ENCODE measurements at regions not wholly inside any gene's neighbourhood (a gene's known extent, or its start where the extent isn't known, plus 50 kb on each side); places are given as distances from the start of the nearest gene placed in this dataset.

GRCh38 chr6:149169761-149170511 is 147.6 kb upstream of the TAB2 start:
- DNase-seq (ENCODE audit: low read depth, low spot score), result peak; percentile 78

GRCh38 chr6:149170564-149171452 is 146.7 kb upstream of the TAB2 start:
- DNase-seq (ENCODE audit: low read depth, low spot score), result no peak

More at GRCh38 chr6:149169761-149170511, 147.6 kb upstream of the TAB2 start:
- in situ Hi-C loops (cut with HindIII; ENCODE audit: low pct_unique_long_range_greater_than_20kb, low sequenced_read_pairs), result no loop called here

DNA sequence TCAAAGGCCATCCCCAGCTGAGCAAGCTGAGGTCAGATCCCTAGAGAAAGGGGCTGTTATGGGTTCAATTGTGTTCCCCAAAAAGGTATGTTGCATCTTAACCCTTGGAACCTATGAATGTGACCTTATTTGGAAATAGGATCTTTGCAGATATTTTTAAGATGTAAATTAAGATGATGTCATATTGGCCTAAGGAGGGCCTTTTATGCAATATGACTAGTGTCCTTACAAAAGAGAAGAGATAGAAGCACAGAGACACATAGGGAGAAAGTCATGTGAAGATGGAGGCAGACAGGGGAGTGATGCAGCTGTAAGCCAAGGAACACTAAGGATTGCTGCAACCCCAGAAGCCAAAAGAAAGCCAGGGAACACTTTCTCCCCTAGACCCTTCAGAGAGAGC is 144.3 kb upstream of the TAB2 start:
- DNase-seq (ENCODE audit: low read depth, low spot score), result no peak
- in situ Hi-C loops (cut with HindIII; ENCODE audit: low pct_unique_long_range_greater_than_20kb, low sequenced_read_pairs), result no loop called here

More at GRCh38 chr6:149170564-149171452, 146.7 kb upstream of the TAB2 start:
- in situ Hi-C loops (cut with HindIII; ENCODE audit: low pct_unique_long_range_greater_than_20kb, low sequenced_read_pairs), result no loop called here

DNA sequence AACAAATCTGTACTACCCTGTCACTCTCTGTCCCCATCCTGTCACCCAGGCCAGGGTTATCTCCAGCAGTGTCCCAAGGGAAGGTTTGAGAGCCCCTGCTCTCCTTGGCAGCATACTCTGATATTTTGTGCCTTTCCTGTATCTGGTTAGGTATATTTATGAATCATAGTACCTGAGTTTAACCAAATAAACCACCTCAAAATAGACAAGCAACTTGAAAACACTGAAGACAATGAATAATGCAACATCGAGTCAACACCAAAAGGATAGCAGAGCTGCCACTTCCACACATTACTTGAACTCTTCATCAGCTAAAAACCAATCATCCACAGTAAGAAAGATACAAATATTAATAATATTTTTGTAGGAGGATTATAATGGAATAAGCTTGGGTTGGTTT is 142.6 kb upstream of the TAB2 start:
- in situ Hi-C loops (cut with HindIII; ENCODE audit: low pct_unique_long_range_greater_than_20kb, low sequenced_read_pairs), result no loop called here
- DNase-seq (ENCODE audit: low read depth, low spot score), result no peak

DNA sequence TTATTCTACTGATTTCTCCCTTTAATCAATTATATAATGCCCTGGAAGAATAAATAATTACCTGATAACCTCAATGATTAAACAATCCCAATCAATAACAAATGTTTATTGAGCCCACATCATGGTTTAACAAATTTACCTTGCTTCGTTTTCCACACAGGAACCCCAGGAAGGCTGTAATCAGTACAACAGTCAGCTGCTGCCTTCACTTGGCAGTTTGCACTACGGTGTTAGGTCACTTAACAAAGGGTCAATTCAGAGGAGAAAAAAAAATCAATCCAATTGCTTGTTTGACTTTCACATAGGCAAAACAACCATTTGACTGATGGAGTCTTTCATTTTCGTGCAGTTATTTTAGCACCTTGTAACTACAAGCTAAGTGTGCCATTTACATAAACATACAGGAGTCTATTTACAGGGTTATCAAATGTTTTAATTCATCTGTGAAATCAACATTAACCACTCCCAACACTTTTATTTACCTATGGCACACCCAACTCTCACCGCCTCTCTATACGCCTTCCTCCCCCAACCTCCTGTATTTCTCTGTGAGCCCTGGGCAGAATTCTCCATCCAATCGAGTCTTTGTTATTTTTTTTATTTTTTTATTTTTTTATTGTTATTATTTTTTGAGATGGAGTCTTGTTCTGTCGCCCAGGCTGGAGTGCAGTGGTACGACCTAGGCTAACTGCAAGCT is 140.4 kb upstream of the TAB2 start:
- in situ Hi-C loops (cut with HindIII; ENCODE audit: low pct_unique_long_range_greater_than_20kb, low sequenced_read_pairs), result no loop called here
- DNase-seq (ENCODE audit: low read depth, low spot score), result peak; percentile 85

- in situ Hi-C loops (cut with HindIII; ENCODE audit: low pct_unique_long_range_greater_than_20kb, low sequenced_read_pairs), result no loop called here
- no peak for DNase-seq (ENCODE audit: low read depth, low spot score)
Observed at GRCh38 chr6:149179431-149179830, 138.1 kb upstream of the TAB2 start.

DNA sequence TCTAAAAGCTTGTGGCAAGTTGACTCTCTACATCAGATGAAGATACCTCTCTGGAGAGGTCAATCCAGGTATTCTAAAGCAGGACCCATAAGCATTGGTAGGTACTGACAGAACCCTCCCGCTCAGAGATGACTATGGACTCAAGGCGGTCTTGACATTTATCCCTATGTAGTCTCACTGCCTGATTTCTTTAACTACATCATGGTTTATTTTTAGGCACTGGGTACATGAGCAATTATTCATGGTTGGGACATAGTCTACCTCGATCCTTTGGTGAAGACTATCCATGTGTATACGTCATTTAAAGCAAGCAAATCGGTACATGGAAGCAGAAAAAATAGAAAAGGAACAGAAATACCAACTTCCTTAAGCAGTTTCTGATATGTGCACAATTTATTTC is 136.2 kb upstream of the TAB2 start:
- in situ Hi-C loops (cut with HindIII; ENCODE audit: low pct_unique_long_range_greater_than_20kb, low sequenced_read_pairs), result no loop called here
- no peak for DNase-seq (ENCODE audit: low read depth, low spot score)

GRCh38 chr6:149182262-149182661 is 135.2 kb upstream of the TAB2 start:
- DNase-seq (ENCODE audit: low read depth, low spot score), result no peak
- in situ Hi-C loops (cut with HindIII; ENCODE audit: low pct_unique_long_range_greater_than_20kb, low sequenced_read_pairs), result no loop called here

DNA sequence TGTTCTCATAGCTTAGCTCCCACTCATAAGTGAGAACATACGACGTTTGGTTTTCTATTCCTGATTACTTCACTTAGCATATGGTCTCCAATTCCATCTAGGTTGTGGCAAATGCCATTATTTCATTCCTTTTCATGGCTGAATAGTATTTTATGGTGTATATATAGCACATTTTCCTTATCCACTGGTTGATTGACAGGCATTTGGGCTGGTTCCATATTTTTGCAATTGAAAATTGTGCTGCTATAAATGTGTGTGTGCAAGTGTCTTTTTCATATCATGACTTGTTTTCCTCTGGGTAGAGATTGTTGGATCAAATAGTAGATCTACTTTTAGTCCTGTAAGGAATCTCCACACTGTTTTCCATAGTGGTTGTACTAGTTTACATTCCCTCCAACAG is 133.0 kb upstream of the TAB2 start:
- DNase-seq (ENCODE audit: low read depth, low spot score), result no peak
- in situ Hi-C loops (cut with HindIII; ENCODE audit: low pct_unique_long_range_greater_than_20kb, low sequenced_read_pairs), result no loop called here

GRCh38 chr6:149185799-149186357 is 131.6 kb upstream of the TAB2 start:
- no peak for DNase-seq (ENCODE audit: low read depth, low spot score)
- in situ Hi-C loops (cut with HindIII; ENCODE audit: low pct_unique_long_range_greater_than_20kb, low sequenced_read_pairs), result no loop called here

GRCh38 chr6:149186873-149187272 is 130.6 kb upstream of the TAB2 start:
- in situ Hi-C loops (cut with HindIII; ENCODE audit: low pct_unique_long_range_greater_than_20kb, low sequenced_read_pairs), result no loop called here
- no peak for DNase-seq (ENCODE audit: low read depth, low spot score)

- peak; percentile 72 for DNase-seq (ENCODE audit: low read depth, low spot score)
- in situ Hi-C loops (cut with HindIII; ENCODE audit: low pct_unique_long_range_greater_than_20kb, low sequenced_read_pairs), result no loop called here
Observed at GRCh38 chr6:149190224-149190831, 127.2 kb upstream of the TAB2 start.

DNA sequence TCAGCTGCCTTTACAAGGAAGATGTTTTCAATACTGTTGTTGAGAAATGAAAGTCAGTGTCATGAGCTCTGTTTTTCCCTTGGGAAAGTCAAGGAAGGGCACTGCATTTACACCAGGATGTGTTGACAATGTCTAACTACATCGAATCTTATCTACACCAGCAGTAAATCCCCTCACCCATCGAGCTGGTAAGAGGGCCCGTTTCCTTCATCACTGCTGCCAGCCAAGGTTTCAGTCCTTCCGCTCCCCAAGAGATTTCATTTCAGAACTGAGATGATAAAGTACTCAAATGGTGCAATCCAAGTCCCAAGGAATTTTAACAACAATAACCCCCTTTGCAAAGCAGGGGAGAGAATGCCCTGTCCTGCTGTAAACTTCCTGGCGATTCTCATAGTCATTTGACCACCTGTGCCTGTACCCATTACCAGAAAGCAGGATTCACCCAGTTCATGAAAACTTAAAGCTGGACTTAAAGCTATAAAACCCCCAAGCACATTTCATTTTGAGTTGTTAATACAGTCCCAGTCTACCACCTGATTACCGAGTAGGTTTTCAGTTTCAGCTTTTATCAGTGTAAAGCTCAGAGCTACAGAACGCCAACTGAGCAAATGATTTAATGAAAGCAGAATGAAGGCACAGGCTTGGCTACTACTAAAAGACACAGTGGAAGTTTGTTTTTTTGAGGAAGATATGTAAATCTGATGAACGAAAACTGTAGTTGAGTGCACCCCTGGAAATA is 122.5 kb upstream of the TAB2 start:
- DNase-seq (ENCODE audit: low read depth, low spot score), result no peak
- in situ Hi-C loops (cut with HindIII; ENCODE audit: low pct_unique_long_range_greater_than_20kb, low sequenced_read_pairs), result no loop called here

- in situ Hi-C loops (cut with HindIII; ENCODE audit: low pct_unique_long_range_greater_than_20kb, low sequenced_read_pairs), result no loop called here
- no peak for DNase-seq (ENCODE audit: low read depth, low spot score)
Observed at GRCh38 chr6:149196091-149196490, 121.4 kb upstream of the TAB2 start.

- in situ Hi-C loops (cut with HindIII; ENCODE audit: low pct_unique_long_range_greater_than_20kb, low sequenced_read_pairs), result no loop called here
Observed at GRCh38 chr6:149197482-149197881, 120.0 kb upstream of the TAB2 start.

GRCh38 chr6:149198265-149198664 is 119.2 kb upstream of the TAB2 start:
- no peak for DNase-seq (ENCODE audit: low read depth, low spot score)
- in situ Hi-C loops (cut with HindIII; ENCODE audit: low pct_unique_long_range_greater_than_20kb, low sequenced_read_pairs), result no loop called here

More at GRCh38 chr6:149197482-149197881, 120.0 kb upstream of the TAB2 start:
- DNase-seq (ENCODE audit: low read depth, low spot score), result no peak
